HUDEP-2 (cell line): ENCODE measurements at regions not wholly inside any gene's neighbourhood (a gene's known extent, or its start where the extent isn't known, plus 50 kb on each side); places are given as distances from the start of the nearest gene placed in this dataset.

Experiments used
- DNase-seq, 76 experiments: peaks; one replicate each; lab custom pipeline; 2025; ENCODE audit not compliant: unreplicated experiment in 76 of 76; lab: John Stamatoyannopoulos, UW

- DNase-seq: no peak
These were observed 449.2 kb downstream of the GRXCR1 start for GRCh38 chr4:43341741-43342140.

GRCh38 chr4:43343298-43343697, 450.8 kb downstream of the GRXCR1 start:
- no peak for DNase-seq

- DNase-seq: no peak
These were observed 452.9 kb downstream of the GRXCR1 start for GRCh38 chr4:43345323-43345925.

- no peak for DNase-seq
These were observed 456.1 kb downstream of the GRXCR1 start for GRCh38 chr4:43348591-43348990.

- no peak for DNase-seq
These were observed 459.7 kb downstream of the GRXCR1 start for GRCh38 chr4:43351970-43352806.

- DNase-seq: no peak
These were observed 460.3 kb downstream of the GRXCR1 start for GRCh38 chr4:43352859-43353258.

- DNase-seq: no peak
These were observed 461.0 kb downstream of the GRXCR1 start for GRCh38 chr4:43353552-43353951.

GRCh38 chr4:43356786-43357185, 464.3 kb downstream of the GRXCR1 start:
- no peak for DNase-seq

- no peak for DNase-seq
These were observed 464.9 kb downstream of the GRXCR1 start for GRCh38 chr4:43357252-43357974.

GRCh38 chr4:43360296-43360695, 467.8 kb downstream of the GRXCR1 start:
- DNase-seq: no peak

- no peak for DNase-seq
These were observed 470.5 kb downstream of the GRXCR1 start for GRCh38 chr4:43362875-43363636.

GRCh38 chr4:43369036-43369594, 476.6 kb downstream of the GRXCR1 start:
- no peak for DNase-seq

- no peak for DNase-seq
These were observed 480.7 kb downstream of the GRXCR1 start for GRCh38 chr4:43373201-43373600.

- DNase-seq: no peak
These were observed 481.8 kb downstream of the GRXCR1 start for GRCh38 chr4:43374216-43374751.

- no peak for DNase-seq
These were observed 486.5 kb downstream of the GRXCR1 start for GRCh38 chr4:43379016-43379415.

- no peak for DNase-seq
These were observed 487.6 kb downstream of the GRXCR1 start for GRCh38 chr4:43380093-43380492.

- DNase-seq: no peak
These were observed 498.6 kb downstream of the GRXCR1 start for GRCh38 chr4:43391069-43391468.

- no peak for DNase-seq
These were observed 502.5 kb downstream of the GRXCR1 start for GRCh38 chr4:43394976-43395375.

- no peak for DNase-seq
These were observed 507.2 kb downstream of the GRXCR1 start for GRCh38 chr4:43399726-43400125.

- no peak for DNase-seq
These were observed 509.9 kb downstream of the GRXCR1 start for GRCh38 chr4:43402393-43402792.
